Posterior cingulate gyrus (tissue), 11 donors: ENCODE measurements at regions not wholly inside any gene's neighbourhood (a gene's known extent, or its start where the extent isn't known, plus 50 kb on each side); places are given as distances from the start of the nearest gene placed in this dataset.
"Not testable (repeated sequence)": the region's sequence is repeated elsewhere in the genome, so short reads cannot be mapped to it uniquely, and the experiment has no call there.

ENCODE experiments used
- DNase-seq, 10 donors: peaks; one replicate each; pipeline versions ENCODE4 v3.0.0 to v3.0.0-alpha.2; 2020 to 2021; ENCODE audit warnings: mixed read lengths in 3 of 10
- intact Hi-C: fragments of 100-400 bp; cut with DNase I; formaldehyde crosslinking; loops from one replicate; pipeline ENCODE4 v1.15.1; 2023

- DNase-seq = no peak
- intact Hi-C loops = no loop called here
Measured at GRCh38 chr4:164524789-164525188, 229.1 kb upstream of the SMIM31 start.

- intact Hi-C loops = no loop called here
- DNase-seq = no peak
Measured at GRCh38 chr4:164526933-164527583, 226.9 kb upstream of the SMIM31 start.

GRCh38 chr4:164529058-164529457 is 224.9 kb upstream of the SMIM31 start:
- intact Hi-C loops = no loop called here
- no peak for DNase-seq

GRCh38 chr4:164529486-164529885 is 224.4 kb upstream of the SMIM31 start:
- intact Hi-C loops = no loop called here
- DNase-seq = no peak

- DNase-seq = no peak
- intact Hi-C loops = no loop called here
Measured at GRCh38 chr4:164531336-164531735, 222.6 kb upstream of the SMIM31 start.

GRCh38 chr4:164536814-164537213 is 217.1 kb upstream of the SMIM31 start:
- DNase-seq = no peak

GRCh38 chr4:164538097-164538496 is 215.8 kb upstream of the SMIM31 start:
- DNase-seq = no peak
- intact Hi-C loops = no loop called here

More at GRCh38 chr4:164536814-164537213, 217.1 kb upstream of the SMIM31 start:
- intact Hi-C loops = no loop called here

- no peak for DNase-seq
- intact Hi-C loops = no loop called here
Measured at GRCh38 chr4:164540987-164541386, 212.9 kb upstream of the SMIM31 start.

- intact Hi-C loops = no loop called here
- DNase-seq = no peak
Measured at GRCh38 chr4:164542431-164542830, 211.5 kb upstream of the SMIM31 start.

- intact Hi-C loops = no loop called here
- DNase-seq = no peak
Measured at GRCh38 chr4:164550989-164551712, 202.8 kb upstream of the SMIM31 start.

GRCh38 chr4:164551713-164552040 is 202.3 kb upstream of the SMIM31 start:
- intact Hi-C loops = no loop called here
- peak in 1 of 10 donors; percentile 57 for DNase-seq

GRCh38 chr4:164571593-164572390 is 182.1 kb upstream of the SMIM31 start:
- DNase-seq = no peak
- intact Hi-C loops = no loop called here

GRCh38 chr4:164572877-164573279 is 181.1 kb upstream of the SMIM31 start:
- intact Hi-C loops = no loop called here
- DNase-seq = no peak

- intact Hi-C loops = no loop called here
- no peak for DNase-seq
Measured at GRCh38 chr4:164575861-164576260, 178.1 kb upstream of the SMIM31 start.

- intact Hi-C loops = no loop called here
- peak in 1 of 10 donors; percentile 45 for DNase-seq
Measured at GRCh38 chr4:164579270-164579942, 174.5 kb upstream of the SMIM31 start.

- no peak for DNase-seq
- intact Hi-C loops = no loop called here
Measured at GRCh38 chr4:164591666-164592065, 162.3 kb upstream of the SMIM31 start.

- intact Hi-C loops = no loop called here
- DNase-seq = no peak
Measured at GRCh38 chr4:164595751-164596150, 158.2 kb upstream of the SMIM31 start.

GRCh38 chr4:164596318-164596878 is 157.5 kb upstream of the SMIM31 start:
- DNase-seq = peak in 2 of 10 donors; percentile 49 to 72
- intact Hi-C loops = no loop called here

GRCh38 chr4:164596927-164597326 is 157.0 kb upstream of the SMIM31 start:
- intact Hi-C loops = no loop called here
- no peak for DNase-seq

- intact Hi-C loops = no loop called here
- no peak for DNase-seq
Measured at GRCh38 chr4:164601653-164602052, 152.3 kb upstream of the SMIM31 start.

GRCh38 chr4:164605791-164606190 is 148.1 kb upstream of the SMIM31 start:
- intact Hi-C loops = not testable (repeated sequence)
- DNase-seq = peak in 1 of 10 donors; percentile 39
